Activated CD4-positive, alpha-beta T cell treated with anti-CD3 and anti-CD28 coated beads for 24 hours (primary cell): ENCODE measurements at regions not wholly inside any gene's neighbourhood (a gene's known extent, or its start where the extent isn't known, plus 50 kb on each side); places are given as distances from the start of the nearest gene placed in this dataset.

ENCODE experiments used
- DNase-seq, 2 donors: peaks; one replicate each; pipeline ENCODE4 v3.0.0-alpha.2; 2020; ENCODE audit warnings: low read depth in 2 of 2

DNA sequence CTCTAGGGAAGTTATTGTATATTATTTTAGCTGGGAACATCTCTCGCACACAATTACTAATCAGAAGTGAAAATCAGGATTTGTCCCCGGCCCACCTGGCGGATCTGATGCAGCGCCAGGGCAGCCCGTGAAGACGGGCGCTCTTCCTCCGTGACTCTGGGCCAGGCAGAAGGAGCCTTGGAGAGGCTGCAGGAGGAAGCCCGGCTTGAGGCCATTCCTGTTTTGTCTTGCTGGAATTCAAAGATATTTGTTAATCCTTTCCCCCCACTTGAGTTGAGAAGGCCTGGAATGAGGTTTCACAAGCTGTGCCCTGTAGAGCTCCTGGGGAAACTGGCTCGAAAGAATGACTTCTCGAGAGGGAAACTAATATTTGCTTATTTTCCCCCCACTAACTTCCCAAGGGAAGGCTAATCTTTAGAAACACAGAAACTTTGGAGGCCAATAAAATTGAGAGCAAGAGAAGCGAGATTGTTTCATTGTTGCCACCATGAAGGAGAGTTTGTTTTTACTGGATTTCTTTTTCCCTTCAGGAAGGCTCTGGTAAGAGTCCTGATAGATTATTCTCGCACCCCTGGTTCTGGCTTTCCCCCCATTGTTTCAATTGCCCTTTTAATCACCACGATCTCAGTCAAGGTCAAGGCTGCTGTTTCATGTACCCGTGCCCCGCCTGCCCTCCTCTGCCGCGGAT, 92.8 kb upstream of the SEPTIN5 start:
- no peak for DNase-seq

DNA sequence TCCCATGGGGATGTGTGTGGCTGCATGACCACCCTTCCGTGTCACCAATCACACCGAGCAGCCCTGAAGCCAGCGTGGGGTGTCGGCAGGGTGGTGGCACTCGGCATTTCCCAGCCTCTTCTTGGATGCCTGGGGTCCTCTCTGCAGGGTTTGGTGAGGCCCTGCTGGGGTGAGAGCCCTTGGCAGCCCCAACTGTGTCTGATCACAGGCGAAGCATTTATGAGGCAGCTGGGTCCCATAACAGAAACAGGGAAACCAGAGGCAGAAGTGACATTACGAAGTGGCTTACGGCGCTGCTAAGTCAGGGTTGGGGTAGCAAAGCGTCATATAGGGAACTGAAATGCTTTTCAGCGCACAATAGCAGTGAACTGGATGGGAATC, 92.3 kb upstream of the SEPTIN5 start:
- DNase-seq: no peak

- no peak for DNase-seq
Measured at GRCh38 chr22:19625331-19626041, 88.8 kb upstream of the SEPTIN5 start.

GRCh38 chr22:19626042-19626587, 88.2 kb upstream of the SEPTIN5 start:
- no peak for DNase-seq

- DNase-seq: no peak
Measured at GRCh38 chr22:19626666-19627065, 87.6 kb upstream of the SEPTIN5 start.

DNA sequence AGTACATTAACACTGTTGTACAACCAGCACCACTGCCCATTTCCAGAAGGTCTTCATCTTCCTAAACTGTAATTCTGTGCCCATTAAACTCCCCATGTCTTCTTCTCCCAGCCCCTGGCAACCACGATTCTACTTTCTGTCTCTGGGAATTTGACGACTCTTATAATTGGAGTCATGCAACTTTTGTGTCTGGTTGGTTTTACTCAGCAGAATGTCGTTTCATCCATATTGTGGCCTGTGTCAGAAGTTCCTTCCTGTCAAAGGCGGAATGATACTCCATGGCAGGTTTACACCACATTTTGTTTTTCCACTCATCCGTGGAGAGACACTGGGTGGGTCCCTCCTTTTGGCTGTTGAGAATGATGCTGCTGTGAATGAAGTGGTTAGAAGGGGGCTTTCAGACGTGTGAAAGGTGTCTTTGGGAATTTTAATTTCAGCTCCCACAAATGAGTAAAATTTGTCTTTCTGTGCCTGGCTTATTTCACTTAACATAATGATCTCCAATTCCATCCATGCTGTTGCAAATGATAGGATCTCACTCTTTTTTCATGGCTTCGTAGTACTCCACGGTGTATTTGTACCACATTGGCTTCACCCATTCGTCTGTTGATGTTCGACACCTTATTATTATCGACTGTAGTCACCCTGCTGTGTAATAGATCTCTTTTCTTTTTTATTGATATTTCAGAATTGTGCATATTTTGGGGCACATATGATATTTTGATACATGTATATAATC, 86.1 kb upstream of the SEPTIN5 start:
- DNase-seq: no peak

DNA sequence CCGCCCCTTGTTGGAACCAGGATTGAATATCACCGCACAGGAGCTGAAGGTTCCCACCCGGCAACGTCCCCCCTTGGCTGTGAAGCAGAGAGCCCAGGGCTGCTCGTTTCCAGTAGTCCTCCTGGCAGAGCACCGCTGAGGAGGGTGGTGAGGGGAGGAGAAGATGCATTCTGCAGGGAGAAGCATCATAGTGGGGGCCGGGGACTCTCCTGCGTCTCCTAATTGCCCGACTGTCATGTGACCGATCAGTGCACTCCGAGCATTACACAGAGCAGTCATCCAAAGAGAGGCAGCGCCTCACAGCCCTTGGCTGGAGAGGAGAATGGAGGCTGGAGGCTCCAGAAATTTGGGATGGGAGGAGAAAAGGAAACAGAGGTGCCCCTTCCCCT, 85.0 kb upstream of the SEPTIN5 start:
- no peak for DNase-seq

GRCh38 chr22:19629720-19630419, 84.4 kb upstream of the SEPTIN5 start:
- peak; percentile 85 to 86 for DNase-seq

- DNase-seq: no peak
Measured at GRCh38 chr22:19630614-19631013, 83.7 kb upstream of the SEPTIN5 start.

GRCh38 chr22:19631899-19632667, 82.2 kb upstream of the SEPTIN5 start:
- peak in 1 of 2 donors; percentile 11 for DNase-seq

GRCh38 chr22:19632668-19633148, 81.6 kb upstream of the SEPTIN5 start:
- DNase-seq: no peak

DNA sequence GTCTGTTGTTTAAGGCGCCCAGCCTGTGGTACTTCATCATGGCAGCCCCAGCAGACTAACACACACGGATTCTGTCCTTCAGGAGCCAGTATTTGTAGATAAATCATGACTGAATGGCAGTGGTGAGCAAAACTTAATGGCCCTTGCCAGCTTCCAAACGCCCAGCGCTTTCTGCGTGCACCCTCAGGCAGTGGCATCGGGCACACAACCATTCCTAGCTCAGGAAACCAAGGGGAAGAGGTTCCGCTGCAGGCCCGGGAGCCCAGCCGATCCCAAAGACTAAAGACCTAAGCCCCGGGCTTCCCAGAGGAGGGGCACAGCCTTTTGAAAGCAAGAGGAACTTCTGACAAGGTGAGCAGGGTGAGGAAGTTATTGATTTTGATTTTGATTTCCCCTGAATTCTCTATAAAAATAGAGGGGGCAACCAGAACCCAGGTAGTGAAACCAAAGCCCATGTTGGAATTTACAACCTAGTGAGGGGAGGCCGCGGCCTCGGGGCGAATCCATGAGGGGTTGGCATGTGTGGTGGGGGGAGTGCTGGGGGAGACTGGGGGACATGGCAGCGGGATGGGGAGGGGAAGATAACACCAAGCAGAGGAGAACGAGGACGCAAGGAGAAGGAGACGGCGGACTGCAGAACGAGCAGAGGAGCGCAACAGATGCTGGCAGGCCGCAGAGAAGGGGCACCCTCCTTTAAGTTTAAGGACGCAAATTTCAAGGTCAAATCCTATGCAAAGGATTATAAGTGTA, 79.9 kb upstream of the SEPTIN5 start:
- no peak for DNase-seq

DNA sequence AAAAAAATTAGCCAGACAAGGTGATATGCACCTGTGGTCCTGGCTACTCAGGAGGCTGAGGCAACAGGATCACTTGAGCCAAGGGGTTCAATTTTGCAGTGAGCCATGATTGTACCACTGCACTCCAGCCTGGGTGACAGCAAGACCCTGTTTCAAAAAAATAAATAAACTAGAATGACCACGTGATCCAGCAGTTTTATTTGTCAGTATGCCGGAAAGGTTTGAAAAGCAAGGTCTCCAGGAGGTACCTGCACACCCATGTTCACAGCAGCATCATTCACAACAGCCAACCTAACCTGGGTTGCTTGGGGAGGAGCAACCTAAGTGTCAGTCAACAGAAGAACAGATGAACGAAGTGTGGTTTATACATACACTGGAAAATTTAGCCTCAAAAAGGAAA, 78.7 kb upstream of the SEPTIN5 start:
- DNase-seq: no peak

GRCh38 chr22:19636696-19637407, 77.5 kb upstream of the SEPTIN5 start:
- no peak for DNase-seq

DNA sequence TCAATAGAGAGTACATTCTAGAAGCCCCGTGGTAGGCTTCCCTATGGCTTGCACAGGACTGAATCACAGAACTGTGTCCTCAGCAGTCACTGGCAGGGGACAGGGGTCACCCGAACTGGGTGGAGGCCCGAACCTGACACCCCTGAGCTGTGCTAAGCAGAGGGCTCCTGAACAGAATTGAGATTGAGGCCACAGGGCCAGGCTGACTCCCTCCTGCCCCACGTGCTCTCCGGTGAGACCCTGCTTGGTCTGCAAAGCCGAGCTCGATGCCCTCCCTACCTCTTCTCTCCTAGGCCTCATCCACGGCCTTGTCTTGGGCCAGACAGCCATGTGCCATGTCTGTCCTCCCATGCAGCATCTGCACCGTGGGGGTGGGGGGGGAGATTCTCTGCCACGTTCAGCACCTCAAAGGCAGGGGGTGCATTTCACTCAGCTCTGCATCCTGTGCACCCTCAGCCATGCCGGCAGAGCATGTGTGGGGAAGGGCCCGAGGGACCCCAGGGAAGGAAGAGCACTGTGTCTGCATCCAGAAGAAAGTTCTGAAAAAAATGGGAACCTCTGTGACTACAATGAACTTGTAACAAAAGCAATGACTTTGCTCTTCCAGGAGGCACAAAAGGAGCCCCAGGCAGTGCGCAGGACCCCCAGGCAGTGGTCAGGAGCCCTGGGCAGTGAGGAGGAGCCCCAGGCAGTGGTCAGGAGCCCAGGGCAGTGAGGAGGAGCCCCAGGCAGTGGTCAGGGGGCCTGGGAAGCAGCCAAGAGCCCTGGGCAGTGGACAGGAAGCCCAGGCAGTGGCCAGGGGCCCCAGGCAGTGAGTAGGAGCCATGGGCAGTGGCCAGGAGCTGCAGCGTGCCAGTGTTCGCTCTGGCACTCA, 76.7 kb upstream of the SEPTIN5 start:
- no peak for DNase-seq

DNA sequence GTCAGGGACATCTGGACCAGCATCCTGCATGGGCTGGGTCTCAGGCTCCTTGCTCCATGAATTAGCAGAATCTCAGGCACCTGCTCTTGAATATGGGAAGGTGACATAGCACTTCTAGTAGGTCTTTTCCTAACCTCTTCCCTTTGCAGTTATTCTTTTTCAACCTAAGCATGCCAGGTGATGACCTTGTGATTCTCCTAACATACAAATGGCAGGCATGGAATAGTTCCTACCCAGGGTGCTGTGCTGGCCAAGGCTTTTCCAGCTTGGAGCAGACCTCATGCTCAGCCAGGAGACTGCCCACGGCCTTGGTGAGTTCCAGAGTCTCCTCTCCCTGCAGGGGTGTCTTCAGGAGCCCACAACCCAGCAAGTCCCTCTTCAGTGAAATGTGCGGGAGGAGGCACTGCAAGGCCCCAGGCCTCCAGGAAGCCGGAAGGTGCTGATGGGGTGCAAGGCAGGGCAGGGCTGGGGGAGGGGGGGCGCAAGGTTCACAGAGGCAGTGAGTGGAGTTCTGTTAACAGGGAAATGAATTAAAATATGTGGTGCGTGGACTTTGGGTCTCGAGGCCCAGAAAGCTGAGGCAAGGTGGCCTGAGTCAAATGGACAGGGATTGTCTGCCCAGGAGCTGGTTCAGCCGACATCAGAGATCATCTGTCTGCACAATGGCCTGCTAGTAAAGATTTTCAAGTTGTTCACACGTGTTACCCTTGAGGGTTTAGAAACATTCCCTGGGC, 75.9 kb upstream of the SEPTIN5 start:
- no peak for DNase-seq

GRCh38 chr22:19639610-19640135, 74.6 kb upstream of the SEPTIN5 start:
- DNase-seq: no peak

- DNase-seq: no peak
Measured at GRCh38 chr22:19640306-19640705, 74.0 kb upstream of the SEPTIN5 start.
